HepG2 (cell line): ENCODE measurements at regions not wholly inside any gene's neighbourhood (a gene's known extent, or its start where the extent isn't known, plus 50 kb on each side); places are given as distances from the start of the nearest gene placed in this dataset.

Source experiments
- BCL6 ChIP-seq: IDR thresholded peaks from 2 replicates; pipeline ENCODE4 v1.6.1; 2016; ENCODE audit warnings: missing genetic modification reagents, missing compliant biosample characterization
- CEBPG ChIP-seq: IDR thresholded peaks from 2 replicates; pipeline ENCODE4 v1.6.1; 2016
- HNF4A ChIP-seq: sonication (generic); formaldehyde crosslinking; IDR thresholded peaks from 2 replicates; pipeline ENCODE4 v1.4.0; 2020; ENCODE audit warnings: missing genetic modification reagents
- HNF4G ChIP-seq, 2 experiments: sonication (generic) in 1 of 2; formaldehyde crosslinking in 1 of 2; IDR thresholded peaks; 2 replicates each; pipeline versions ENCODE4 v1.4.0 to v1.6.1; 2011 to 2020; ENCODE audit warnings: borderline replicate concordance in 2 of 2, low read depth in 2 of 2, mild to moderate bottlenecking in 2 of 2, low read length in 1 of 2, missing genetic modification reagents in 1 of 2, moderate library complexity in 1 of 2
- POGZ ChIP-seq: sonication (generic); formaldehyde crosslinking; IDR thresholded peaks from 2 replicates; pipeline ENCODE4 v1.4.0; 2020; ENCODE audit warnings: mild to moderate bottlenecking, missing genetic modification reagents
- PPARG ChIP-seq: conservative IDR thresholded peaks from 2 replicates; pipeline ENCODE4 v1.6.1; 2016; ENCODE audit warnings: missing biosample characterization, missing genetic modification reagents
- TEAD3 ChIP-seq: optimal IDR thresholded peaks from 2 replicates; pipeline ENCODE3; 2016; ENCODE audit warnings: borderline replicate concordance
- ZFX ChIP-seq: sonication (generic); formaldehyde crosslinking; IDR thresholded peaks from 2 replicates; pipeline ENCODE4 v1.4.0; 2020; ENCODE audit warnings: mild to moderate bottlenecking, low read depth, missing genetic modification reagents, moderate library complexity
- ZNF12 ChIP-seq: sonication (generic); formaldehyde crosslinking; IDR thresholded peaks from 2 replicates; pipeline ENCODE4 v1.5.0; 2020; ENCODE audit warnings: missing genetic modification reagents
- ZNF160 ChIP-seq: sonication (generic); formaldehyde crosslinking; IDR thresholded peaks from 2 replicates; pipeline ENCODE4 v1.8.0; 2022; ENCODE audit warnings: mild to moderate bottlenecking, inconsistent platforms, missing genetic modification reagents
- TF ChIP-seq, protein P1 (sequence below): sonication (generic); formaldehyde crosslinking; IDR thresholded peaks from 2 replicates; pipeline ENCODE4 v1.5.1; 2020; ENCODE audit warnings: missing genetic modification reagents, mild to moderate bottlenecking, borderline replicate concordance
- TF ChIP-seq, protein P2 (sequence below): sonication (generic); formaldehyde crosslinking; IDR thresholded peaks from 2 replicates; pipeline ENCODE4 v1.5.0; 2020; ENCODE audit warnings: mild to moderate bottlenecking, missing genetic modification reagents, moderate library complexity
- TF ChIP-seq, protein P3 (sequence below): sonication (generic); formaldehyde crosslinking; IDR thresholded peaks from 2 replicates; pipeline ENCODE4 v1.4.0; 2020; ENCODE audit warnings: missing genetic modification reagents

DNA sequence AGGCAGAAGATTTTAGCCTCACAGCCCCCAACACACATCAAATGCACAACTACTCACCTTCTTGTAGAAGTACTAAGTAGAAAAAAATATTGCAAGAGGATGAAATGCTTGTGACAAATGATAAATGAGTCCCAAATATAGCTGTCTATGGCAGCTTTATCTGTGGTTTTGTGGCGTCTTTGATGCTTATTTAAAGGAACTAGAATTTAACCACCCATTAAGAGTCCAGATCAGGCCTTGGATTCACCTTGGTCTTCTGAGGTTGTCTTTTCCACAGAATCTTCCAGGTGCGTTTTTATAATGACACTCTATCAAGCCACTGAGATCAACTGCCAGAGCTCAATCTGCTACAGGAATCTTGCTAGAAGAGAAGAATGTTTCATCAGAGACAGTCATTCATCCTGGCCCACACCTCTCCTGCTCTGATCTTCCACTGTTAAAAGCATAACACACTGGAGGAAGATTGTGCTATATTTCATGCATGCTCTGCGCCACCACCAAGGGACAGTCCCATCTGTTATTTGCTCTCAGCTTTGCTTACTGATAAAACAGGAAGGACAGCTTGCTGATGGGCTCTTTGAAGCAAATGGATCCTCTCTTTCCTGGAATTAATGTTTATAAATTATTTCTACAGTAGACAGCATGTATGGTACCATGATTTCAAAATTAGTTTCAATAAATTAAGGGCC is 144.1 kb downstream of the SLC7A11 start (continued):
- TF ChIP-seq, protein P1, sequence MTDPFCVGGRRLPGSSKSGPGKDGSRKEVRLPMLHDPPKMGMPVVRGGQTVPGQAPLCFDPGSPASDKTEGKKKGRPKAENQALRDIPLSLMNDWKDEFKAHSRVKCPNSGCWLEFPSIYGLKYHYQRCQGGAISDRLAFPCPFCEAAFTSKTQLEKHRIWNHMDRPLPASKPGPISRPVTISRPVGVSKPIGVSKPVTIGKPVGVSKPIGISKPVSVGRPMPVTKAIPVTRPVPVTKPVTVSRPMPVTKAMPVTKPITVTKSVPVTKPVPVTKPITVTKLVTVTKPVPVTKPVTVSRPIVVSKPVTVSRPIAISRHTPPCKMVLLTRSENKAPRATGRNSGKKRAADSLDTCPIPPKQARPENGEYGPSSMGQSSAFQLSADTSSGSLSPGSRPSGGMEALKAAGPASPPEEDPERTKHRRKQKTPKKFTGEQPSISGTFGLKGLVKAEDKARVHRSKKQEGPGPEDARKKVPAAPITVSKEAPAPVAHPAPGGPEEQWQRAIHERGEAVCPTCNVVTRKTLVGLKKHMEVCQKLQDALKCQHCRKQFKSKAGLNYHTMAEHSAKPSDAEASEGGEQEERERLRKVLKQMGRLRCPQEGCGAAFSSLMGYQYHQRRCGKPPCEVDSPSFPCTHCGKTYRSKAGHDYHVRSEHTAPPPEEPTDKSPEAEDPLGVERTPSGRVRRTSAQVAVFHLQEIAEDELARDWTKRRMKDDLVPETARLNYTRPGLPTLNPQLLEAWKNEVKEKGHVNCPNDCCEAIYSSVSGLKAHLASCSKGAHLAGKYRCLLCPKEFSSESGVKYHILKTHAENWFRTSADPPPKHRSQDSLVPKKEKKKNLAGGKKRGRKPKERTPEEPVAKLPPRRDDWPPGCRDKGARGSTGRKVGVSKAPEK = no peak
- TF ChIP-seq, protein P2, sequence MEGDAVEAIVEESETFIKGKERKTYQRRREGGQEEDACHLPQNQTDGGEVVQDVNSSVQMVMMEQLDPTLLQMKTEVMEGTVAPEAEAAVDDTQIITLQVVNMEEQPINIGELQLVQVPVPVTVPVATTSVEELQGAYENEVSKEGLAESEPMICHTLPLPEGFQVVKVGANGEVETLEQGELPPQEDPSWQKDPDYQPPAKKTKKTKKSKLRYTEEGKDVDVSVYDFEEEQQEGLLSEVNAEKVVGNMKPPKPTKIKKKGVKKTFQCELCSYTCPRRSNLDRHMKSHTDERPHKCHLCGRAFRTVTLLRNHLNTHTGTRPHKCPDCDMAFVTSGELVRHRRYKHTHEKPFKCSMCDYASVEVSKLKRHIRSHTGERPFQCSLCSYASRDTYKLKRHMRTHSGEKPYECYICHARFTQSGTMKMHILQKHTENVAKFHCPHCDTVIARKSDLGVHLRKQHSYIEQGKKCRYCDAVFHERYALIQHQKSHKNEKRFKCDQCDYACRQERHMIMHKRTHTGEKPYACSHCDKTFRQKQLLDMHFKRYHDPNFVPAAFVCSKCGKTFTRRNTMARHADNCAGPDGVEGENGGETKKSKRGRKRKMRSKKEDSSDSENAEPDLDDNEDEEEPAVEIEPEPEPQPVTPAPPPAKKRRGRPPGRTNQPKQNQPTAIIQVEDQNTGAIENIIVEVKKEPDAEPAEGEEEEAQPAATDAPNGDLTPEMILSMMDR = peak; percentile 28; the same call in 1 of the 2 replicates
- TF ChIP-seq PPARG = peak; percentile 42; the same call in 1 of the 2 replicates
- TF ChIP-seq, protein P3, sequence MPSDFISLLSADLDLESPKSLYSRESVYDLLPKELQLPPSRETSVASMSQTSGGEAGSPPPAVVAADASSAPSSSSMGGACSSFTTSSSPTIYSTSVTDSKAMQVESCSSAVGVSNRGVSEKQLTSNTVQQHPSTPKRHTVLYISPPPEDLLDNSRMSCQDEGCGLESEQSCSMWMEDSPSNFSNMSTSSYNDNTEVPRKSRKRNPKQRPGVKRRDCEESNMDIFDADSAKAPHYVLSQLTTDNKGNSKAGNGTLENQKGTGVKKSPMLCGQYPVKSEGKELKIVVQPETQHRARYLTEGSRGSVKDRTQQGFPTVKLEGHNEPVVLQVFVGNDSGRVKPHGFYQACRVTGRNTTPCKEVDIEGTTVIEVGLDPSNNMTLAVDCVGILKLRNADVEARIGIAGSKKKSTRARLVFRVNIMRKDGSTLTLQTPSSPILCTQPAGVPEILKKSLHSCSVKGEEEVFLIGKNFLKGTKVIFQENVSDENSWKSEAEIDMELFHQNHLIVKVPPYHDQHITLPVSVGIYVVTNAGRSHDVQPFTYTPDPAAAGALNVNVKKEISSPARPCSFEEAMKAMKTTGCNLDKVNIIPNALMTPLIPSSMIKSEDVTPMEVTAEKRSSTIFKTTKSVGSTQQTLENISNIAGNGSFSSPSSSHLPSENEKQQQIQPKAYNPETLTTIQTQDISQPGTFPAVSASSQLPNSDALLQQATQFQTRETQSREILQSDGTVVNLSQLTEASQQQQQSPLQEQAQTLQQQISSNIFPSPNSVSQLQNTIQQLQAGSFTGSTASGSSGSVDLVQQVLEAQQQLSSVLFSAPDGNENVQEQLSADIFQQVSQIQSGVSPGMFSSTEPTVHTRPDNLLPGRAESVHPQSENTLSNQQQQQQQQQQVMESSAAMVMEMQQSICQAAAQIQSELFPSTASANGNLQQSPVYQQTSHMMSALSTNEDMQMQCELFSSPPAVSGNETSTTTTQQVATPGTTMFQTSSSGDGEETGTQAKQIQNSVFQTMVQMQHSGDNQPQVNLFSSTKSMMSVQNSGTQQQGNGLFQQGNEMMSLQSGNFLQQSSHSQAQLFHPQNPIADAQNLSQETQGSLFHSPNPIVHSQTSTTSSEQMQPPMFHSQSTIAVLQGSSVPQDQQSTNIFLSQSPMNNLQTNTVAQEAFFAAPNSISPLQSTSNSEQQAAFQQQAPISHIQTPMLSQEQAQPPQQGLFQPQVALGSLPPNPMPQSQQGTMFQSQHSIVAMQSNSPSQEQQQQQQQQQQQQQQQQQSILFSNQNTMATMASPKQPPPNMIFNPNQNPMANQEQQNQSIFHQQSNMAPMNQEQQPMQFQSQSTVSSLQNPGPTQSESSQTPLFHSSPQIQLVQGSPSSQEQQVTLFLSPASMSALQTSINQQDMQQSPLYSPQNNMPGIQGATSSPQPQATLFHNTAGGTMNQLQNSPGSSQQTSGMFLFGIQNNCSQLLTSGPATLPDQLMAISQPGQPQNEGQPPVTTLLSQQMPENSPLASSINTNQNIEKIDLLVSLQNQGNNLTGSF (CRISPR knock-in tag) = no peak
- TF ChIP-seq HNF4A (CRISPR knock-in tag) = peak; percentile 26; the same call in 1 of the 2 replicates
- no peak for TF ChIP-seq HNF4G (IDR thresholded peaks at IDR 0.05; ENCODE audit: borderline replicate concordance, low read depth, low read length)
- TF ChIP-seq HNF4G (CRISPR knock-in tag; IDR thresholded peaks at IDR 0.05; ENCODE audit: borderline replicate concordance, low read depth) = no peak
- no peak for TF ChIP-seq ZNF160 (CRISPR knock-in tag)
- peak; percentile 46; the same call in 1 of the 2 replicates for TF ChIP-seq ZNF12 (CRISPR knock-in tag)
- no peak for TF ChIP-seq BCL6 (CRISPR knock-in tag)
- TF ChIP-seq CEBPG (CRISPR knock-in tag) = peak; percentile 27; the same call in 1 of the 2 replicates
- TF ChIP-seq TEAD3 (CRISPR knock-in tag) = peak; percentile 36
- TF ChIP-seq ZFX (CRISPR knock-in tag) = peak; percentile 26; the same call in 1 of the 2 replicates
- peak; percentile 57; the same call in 1 of the 2 replicates for TF ChIP-seq POGZ (CRISPR knock-in tag)
